ENCODE measurements at regions not wholly inside any gene's neighbourhood (a gene's known extent, or its start where the extent isn't known, plus 50 kb on each side); places are given as distances from the start of the nearest gene placed in this dataset.

DNA sequence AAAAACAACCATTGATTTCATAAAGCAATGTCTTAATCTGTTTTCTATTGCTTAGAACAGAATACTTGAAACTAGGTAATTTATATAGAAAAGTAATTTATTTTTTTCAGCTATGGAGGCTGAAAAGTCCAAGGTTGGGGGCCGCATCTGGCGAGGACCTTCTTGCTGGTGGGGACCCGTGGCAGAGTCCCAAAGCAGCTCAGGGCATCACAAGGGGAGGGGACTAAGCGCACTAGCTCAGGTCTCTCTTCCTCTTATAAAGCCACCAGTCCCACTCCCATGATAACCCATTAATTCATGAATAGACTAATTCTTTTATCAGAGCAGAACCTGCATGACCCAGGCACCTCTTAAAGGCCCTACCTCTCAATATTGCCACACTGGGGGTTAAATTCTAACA, 87.2 kb upstream of the KLF13 start (continued):
- TF ChIP-seq ZNF692 (tag by site-specific recombination; IDR thresholded peaks at IDR 0.05) (no peak), ZNF223 (tag by site-specific recombination; IDR thresholded peaks at IDR 0.05) (no peak), MEIS1 (CRISPR knock-in tag; IDR thresholded peaks at IDR 0.05; ENCODE audit: borderline replicate concordance) (no peak), ZNF18 (tag by site-specific recombination; IDR thresholded peaks at IDR 0.05) (no peak), SCRT2 (tag by site-specific recombination; IDR thresholded peaks at IDR 0.05) (no peak), ZNF776 (tag by site-specific recombination; IDR thresholded peaks at IDR 0.05; ENCODE audit: borderline replicate concordance) (no peak), ZNF837 (tag by site-specific recombination; IDR thresholded peaks at IDR 0.05) (no peak), HOXC10 (CRISPR knock-in tag; IDR thresholded peaks at IDR 0.05) (no peak)
- TF ChIP-seq, protein P1, sequence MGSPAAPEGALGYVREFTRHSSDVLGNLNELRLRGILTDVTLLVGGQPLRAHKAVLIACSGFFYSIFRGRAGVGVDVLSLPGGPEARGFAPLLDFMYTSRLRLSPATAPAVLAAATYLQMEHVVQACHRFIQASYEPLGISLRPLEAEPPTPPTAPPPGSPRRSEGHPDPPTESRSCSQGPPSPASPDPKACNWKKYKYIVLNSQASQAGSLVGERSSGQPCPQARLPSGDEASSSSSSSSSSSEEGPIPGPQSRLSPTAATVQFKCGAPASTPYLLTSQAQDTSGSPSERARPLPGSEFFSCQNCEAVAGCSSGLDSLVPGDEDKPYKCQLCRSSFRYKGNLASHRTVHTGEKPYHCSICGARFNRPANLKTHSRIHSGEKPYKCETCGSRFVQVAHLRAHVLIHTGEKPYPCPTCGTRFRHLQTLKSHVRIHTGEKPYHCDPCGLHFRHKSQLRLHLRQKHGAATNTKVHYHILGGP (tag by site-specific recombination; IDR thresholded peaks at IDR 0.05): no peak
- TF ChIP-seq, protein P2, sequence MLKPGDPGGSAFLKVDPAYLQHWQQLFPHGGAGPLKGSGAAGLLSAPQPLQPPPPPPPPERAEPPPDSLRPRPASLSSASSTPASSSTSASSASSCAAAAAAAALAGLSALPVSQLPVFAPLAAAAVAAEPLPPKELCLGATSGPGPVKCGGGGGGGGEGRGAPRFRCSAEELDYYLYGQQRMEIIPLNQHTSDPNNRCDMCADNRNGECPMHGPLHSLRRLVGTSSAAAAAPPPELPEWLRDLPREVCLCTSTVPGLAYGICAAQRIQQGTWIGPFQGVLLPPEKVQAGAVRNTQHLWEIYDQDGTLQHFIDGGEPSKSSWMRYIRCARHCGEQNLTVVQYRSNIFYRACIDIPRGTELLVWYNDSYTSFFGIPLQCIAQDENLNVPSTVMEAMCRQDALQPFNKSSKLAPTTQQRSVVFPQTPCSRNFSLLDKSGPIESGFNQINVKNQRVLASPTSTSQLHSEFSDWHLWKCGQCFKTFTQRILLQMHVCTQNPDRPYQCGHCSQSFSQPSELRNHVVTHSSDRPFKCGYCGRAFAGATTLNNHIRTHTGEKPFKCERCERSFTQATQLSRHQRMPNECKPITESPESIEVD (tag by site-specific recombination; IDR thresholded peaks at IDR 0.05): no peak

DNA sequence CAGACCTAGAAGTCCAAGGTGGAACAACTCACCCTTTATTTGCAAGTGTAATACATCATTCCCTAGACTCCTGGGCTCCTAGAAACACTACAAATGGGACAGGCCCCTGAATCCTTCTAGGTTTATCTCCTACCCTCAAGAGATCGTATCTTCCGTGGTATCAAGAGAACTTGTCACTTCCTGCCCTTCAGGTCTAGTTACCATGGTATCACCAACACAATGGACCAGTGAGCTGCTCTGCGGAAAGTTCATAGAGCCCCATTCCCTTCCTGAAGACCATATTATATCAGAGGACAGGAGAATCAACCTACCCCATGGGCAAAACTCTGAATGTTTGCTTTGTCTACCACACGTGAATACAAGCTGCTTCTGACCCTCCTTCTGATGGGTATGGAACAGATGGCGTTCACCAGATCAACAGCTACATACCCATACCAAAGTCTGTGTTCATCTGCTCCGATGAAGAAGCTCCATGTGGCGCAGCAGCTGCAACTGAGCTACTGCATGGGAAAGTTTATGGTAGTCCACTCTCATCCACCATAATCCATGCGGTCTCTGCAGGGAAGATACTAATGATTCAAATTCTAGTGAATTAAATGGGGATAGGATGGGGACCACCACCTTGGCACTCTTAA, 84.6 kb upstream of the KLF13 start:
- ChIA-PET CTCF (no interaction called here), POLR2A (no interaction called here)
- H3K27ac ChIP-seq (ENCODE audit: extremely low read depth, low read depth, low read length): no peak overlapping the region
- H3K4me1 ChIP-seq (ENCODE audit: control insufficient read depth, insufficient read depth, low read length): no peaks in the 10 kb centered on the region
- H3K4me3 ChIP-seq (ENCODE audit: low read depth, low read length): no peak overlapping the region
- H3K36me3 ChIP-seq (ENCODE audit: control insufficient read depth in 2 of 2, insufficient read depth in 1 of 2, low read length in 2 of 2): no peaks in the 10 kb centered on the region
- no peaks in the 10 kb centered on the region for H3K9me3 ChIP-seq (ENCODE audit: control insufficient read depth, insufficient read depth, low read depth, low read length)
- TF ChIP-seq PRDM2 (tag by site-specific recombination; IDR thresholded peaks at IDR 0.05; ENCODE audit: borderline replicate concordance) (no peak), ZNF416 (tag by site-specific recombination; IDR thresholded peaks at IDR 0.05) (no peak), ZNF18 (tag by site-specific recombination; IDR thresholded peaks at IDR 0.05) (no peak), ZNF501 (tag by site-specific recombination; IDR thresholded peaks at IDR 0.05) (no peak), ZNF623 (tag by site-specific recombination; IDR thresholded peaks at IDR 0.05) (no peak), ZNF24 (tag by site-specific recombination; IDR thresholded peaks at IDR 0.05) (no peak), RBAK (tag by site-specific recombination; IDR thresholded peaks at IDR 0.05) (no peak), MEIS1 (CRISPR knock-in tag; IDR thresholded peaks at IDR 0.05; ENCODE audit: borderline replicate concordance) (no peak)
- TF ChIP-seq, protein P3, sequence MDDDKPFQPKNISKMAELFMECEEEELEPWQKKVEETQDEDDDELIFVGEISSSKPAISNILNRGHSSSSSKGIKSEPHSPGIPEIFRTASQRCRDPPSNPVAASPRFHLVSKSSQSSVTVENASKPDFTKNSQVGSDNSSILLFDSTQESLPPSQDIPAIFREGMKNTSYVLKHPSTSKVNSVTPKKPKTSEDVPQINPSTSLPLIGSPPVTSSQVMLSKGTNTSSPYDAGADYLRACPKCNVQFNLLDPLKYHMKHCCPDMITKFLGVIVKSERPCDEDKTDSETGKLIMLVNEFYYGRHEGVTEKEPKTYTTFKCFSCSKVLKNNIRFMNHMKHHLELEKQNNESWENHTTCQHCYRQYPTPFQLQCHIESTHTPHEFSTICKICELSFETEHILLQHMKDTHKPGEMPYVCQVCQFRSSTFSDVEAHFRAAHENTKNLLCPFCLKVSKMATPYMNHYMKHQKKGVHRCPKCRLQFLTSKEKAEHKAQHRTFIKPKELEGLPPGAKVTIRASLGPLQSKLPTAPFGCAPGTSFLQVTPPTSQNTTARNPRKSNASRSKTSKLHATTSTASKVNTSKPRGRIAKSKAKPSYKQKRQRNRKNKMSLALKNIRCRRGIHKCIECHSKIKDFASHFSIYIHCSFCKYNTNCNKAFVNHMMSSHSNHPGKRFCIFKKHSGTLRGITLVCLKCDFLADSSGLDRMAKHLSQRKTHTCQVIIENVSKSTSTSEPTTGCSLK (tag by site-specific recombination; IDR thresholded peaks at IDR 0.05): no peak
